NCI-H1105 treated with DMSO at 0.1 percent for 48 hours (cell line): ENCODE measurements at regions not wholly inside any gene's neighbourhood (a gene's known extent, or its start where the extent isn't known, plus 50 kb on each side); places are given as distances from the start of the nearest gene placed in this dataset.
A peak's percentile ranks its signal among the peaks of the same experiment; 100 is the strongest.
"Not testable (repeated sequence)": the region's sequence is repeated elsewhere in the genome, so short reads cannot be mapped to it uniquely, and the experiment has no call there.

Experiments used
- DNase-seq: peaks from one replicate; lab custom pipeline; 2025; lab: John Stamatoyannopoulos, UW

- DNase-seq = no peak
Measured at GRCh38 chr7:50251765-50252164, 52.8 kb upstream of the IKZF1 start.

GRCh38 chr7:50246551-50246950, 58.0 kb upstream of the IKZF1 start:
- no peak for DNase-seq

GRCh38 chr7:50242111-50242510, 62.4 kb upstream of the IKZF1 start:
- DNase-seq = not testable (repeated sequence)

DNA sequence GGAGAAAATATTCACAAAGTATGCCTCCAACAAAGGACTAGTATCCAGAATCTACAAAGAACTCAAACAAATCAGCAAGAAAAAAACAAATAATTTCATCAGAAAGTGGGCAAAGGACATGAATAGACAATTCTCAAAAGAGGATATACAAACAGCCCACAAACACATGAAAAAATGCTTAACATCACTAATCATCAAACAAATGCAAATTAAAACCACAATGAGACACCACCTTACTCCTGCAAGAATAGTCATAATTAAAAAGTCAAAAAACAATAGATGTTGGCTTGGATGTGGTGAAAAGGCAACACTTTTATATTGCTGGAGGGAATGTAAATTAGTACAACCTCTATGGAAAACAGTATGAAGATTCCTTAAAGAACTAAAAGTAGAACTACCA, 63.8 kb upstream of the IKZF1 start:
- DNase-seq = not testable (repeated sequence)

DNA sequence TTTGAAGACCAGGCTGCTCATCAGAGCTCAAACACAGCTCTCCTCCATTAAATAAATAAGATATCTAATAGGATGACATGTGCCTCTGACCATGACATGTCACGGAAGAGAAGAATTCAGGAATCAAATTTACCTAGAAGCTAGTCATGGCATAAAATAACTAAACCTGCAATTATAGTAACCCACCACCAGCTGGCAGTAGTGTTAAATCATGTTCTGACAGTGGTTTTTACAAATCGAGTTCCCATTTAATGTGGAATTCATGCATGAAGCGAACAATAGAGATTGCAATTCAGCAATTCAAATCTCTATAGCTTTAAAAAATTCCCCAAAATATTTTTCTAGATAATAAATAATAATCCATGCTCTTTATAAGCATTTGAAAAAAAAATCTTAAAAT, 74.6 kb upstream of the IKZF1 start:
- DNase-seq = no peak

GRCh38 chr7:50228148-50228547, 76.4 kb upstream of the IKZF1 start:
- DNase-seq = no peak

GRCh38 chr7:50227726-50228125, 76.8 kb upstream of the IKZF1 start:
- no peak for DNase-seq

DNA sequence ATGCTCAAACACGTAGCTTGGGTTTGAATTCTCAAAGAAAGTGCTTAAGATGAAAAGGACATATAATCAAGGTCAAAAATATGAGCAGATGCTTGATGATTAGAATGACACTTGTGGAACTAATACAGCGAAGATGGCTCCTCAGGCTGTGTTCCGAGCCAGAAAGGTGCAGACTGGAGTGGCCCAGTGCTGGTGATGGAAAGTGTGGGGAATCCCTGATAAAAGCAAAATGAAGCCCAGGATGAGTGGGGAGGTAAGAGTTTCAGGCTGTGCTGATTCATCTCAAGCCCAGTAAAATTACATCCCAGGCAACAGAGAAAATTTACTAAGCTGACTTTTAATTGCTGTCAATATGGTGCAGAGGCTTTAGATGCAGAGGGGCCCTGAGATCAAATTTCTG, 77.8 kb upstream of the IKZF1 start:
- DNase-seq = no peak

GRCh38 chr7:50226145-50226544, 78.4 kb upstream of the IKZF1 start:
- no peak for DNase-seq

GRCh38 chr7:50221433-50221832, 83.1 kb upstream of the IKZF1 start:
- no peak for DNase-seq

GRCh38 chr7:50221028-50221427, 83.5 kb upstream of the IKZF1 start:
- no peak for DNase-seq

GRCh38 chr7:50220273-50220672, 84.2 kb upstream of the IKZF1 start:
- DNase-seq = no peak

GRCh38 chr7:50217821-50218281, 86.7 kb upstream of the IKZF1 start:
- no peak for DNase-seq

- no peak for DNase-seq
Measured at GRCh38 chr7:50217401-50217800, 87.1 kb upstream of the IKZF1 start.

DNA sequence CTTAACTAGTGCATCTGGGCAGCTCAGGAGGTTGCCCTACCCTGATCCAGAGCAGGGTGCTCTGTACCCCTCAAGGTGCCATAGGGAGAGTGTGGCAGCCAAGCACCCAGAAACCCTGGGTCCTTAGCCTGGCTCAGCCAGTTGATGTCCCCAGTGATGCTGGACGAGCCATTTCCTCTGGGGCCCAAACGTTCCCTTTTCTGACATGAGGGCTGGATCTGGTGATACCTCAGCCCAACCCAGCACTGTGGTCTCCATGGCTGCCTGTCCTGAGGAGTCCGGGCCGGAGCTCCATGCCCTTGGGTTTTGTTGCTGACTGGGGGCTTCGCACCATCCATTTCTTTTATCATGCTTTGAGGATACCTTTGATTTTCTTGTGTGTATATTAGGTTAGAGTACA, 87.9 kb upstream of the IKZF1 start:
- DNase-seq = no peak

- DNase-seq = no peak
Measured at GRCh38 chr7:50214771-50215170, 89.7 kb upstream of the IKZF1 start.

GRCh38 chr7:50214126-50214670, 90.3 kb upstream of the IKZF1 start:
- DNase-seq = no peak

DNA sequence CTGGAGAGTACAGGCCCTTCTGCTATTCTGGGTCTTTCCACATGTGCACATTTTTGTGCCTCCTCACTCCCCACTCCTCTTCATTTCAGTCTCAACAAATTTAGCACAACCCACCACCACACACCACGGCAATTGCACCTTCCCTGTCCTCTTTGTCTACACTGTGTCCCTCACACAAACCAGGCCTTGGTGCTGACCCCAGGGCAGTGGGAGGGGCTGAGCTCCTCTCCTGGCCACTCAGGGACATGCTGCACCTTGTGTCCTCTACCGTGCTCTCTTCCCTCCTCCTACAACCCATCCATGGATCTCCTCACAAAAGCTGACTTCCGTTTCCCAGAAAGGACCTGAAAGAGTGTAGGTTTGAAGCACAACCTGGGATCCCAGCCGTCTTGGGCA, 90.9 kb upstream of the IKZF1 start:
- no peak for DNase-seq

GRCh38 chr7:50212666-50213621, 91.6 kb upstream of the IKZF1 start:
- no peak for DNase-seq

- peak; percentile 82 for DNase-seq
Measured at GRCh38 chr7:50212016-50212325, 92.5 kb upstream of the IKZF1 start.

- DNase-seq = no peak
Measured at GRCh38 chr7:50211130-50212015, 93.1 kb upstream of the IKZF1 start.

- no peak for DNase-seq
Measured at GRCh38 chr7:50210706-50211115, 93.8 kb upstream of the IKZF1 start.
